SK-N-SH (cell line): ENCODE measurements at regions not wholly inside any gene's neighbourhood (a gene's known extent, or its start where the extent isn't known, plus 50 kb on each side); places are given as distances from the start of the nearest gene placed in this dataset.

ENCODE experiments used
- CTCF ChIA-PET: fragments of 300-600, 350-600 bp; formaldehyde crosslinking; extraction: SDS; loops from one replicate; lab custom pipeline; 2021; lab: Yijun Ruan, JAX
- POLR2A ChIA-PET: fragments of 350-600 bp; sonication (Branson Sonifier 250); formaldehyde crosslinking; extraction: SDS; loops from one replicate; lab custom pipeline; 2020; ENCODE audit warnings: antibody characterized with exemption, inconsistent platforms; lab: Yijun Ruan, JAX
- DNase-seq: peaks from one replicate; pipeline ENCODE4 v3.0.0; 2012
- H2AFZ ChIP-seq: fragments of 200-600 bp; sonication (generic); 2 replicates; pipeline ENCODE4 v1.8.1; 2016; ENCODE audit warnings: antibody characterized with exemption, mild to moderate bottlenecking, low read depth
- H3F3A ChIP-seq: fragments of 200-600 bp; sonication (generic); replicated peaks from 2 replicates; pipeline ENCODE3; 2016; ENCODE audit warnings: antibody characterized with exemption, mild to moderate bottlenecking; ENCODE audit not compliant: insufficient read depth
- H3K27ac ChIP-seq, 2 experiments: fragments of 200-500 bp in 1 of 2; fragments of 200-600 bp in 1 of 2; sonication (Bioruptor generic) in 1 of 2; sonication (generic), shearing (Covaris generic) in 1 of 2; 2 replicates each; pipeline versions ENCODE4 v1.5.1 to v1.6.1; 2014 to 2016; ENCODE audit warnings: low read depth in 2 of 2, inconsistent platforms in 1 of 2, low read length in 1 of 2, mild to moderate bottlenecking in 1 of 2, mixed read lengths in 1 of 2
- H3K27me3 ChIP-seq: fragments of 200-600 bp; sonication (generic), shearing (Covaris generic); 2 replicates; pipeline ENCODE4 v1.6.1; 2016; ENCODE audit warnings: mixed run types; ENCODE audit not compliant: insufficient read depth
- H3K36me3 ChIP-seq, 2 experiments: fragments of 200-500 bp in 1 of 2; fragments of 200-600 bp in 1 of 2; sonication (Bioruptor generic) in 1 of 2; sonication (generic) in 1 of 2; replicated peaks in 1 of 2; 2 replicates each; pipeline versions ENCODE3 to v1.5.1; 2014 to 2016; ENCODE audit warnings: low read length in 1 of 2, mild to moderate bottlenecking in 1 of 2; ENCODE audit not compliant: insufficient read depth in 2 of 2, control insufficient read depth in 1 of 2
- H3K4me1 ChIP-seq, 2 experiments: fragments of 200-500 bp in 1 of 2; fragments of 200-600 bp in 1 of 2; sonication (Bioruptor generic) in 1 of 2; sonication (generic), shearing (Covaris generic) in 1 of 2; 2 replicates each; pipeline versions ENCODE4 v1.5.1 to v1.6.1; 2014 to 2016; ENCODE audit warnings: low read depth in 1 of 2, low read length in 1 of 2, mixed run types in 1 of 2; ENCODE audit not compliant: insufficient read depth in 2 of 2, control insufficient read depth in 1 of 2
- H3K4me2 ChIP-seq: fragments of 200-600 bp; sonication (generic), shearing (Covaris generic); 2 replicates; pipeline ENCODE4 v1.6.1; 2017; ENCODE audit warnings: mixed run types
- H3K4me3 ChIP-seq, 2 experiments: fragments of 200-500 bp in 1 of 2; fragments of 200-600 bp in 1 of 2; sonication (Bioruptor generic) in 1 of 2; sonication (generic), shearing (Covaris generic) in 1 of 2; 2 replicates each; pipeline versions ENCODE4 v1.5.1 to v1.8.1; 2014 to 2016; ENCODE audit warnings: low read depth in 2 of 2, inconsistent platforms in 1 of 2, low read length in 1 of 2, mild to moderate bottlenecking in 1 of 2, mixed read lengths in 1 of 2, moderate library complexity in 1 of 2
- H3K79me2 ChIP-seq: fragments of 200-600 bp; sonication (generic); 2 replicates; pipeline ENCODE4 v1.8.1; 2017; ENCODE audit warnings: mild to moderate bottlenecking; ENCODE audit not compliant: insufficient read depth
- H3K9ac ChIP-seq: fragments of 200-600 bp; sonication (generic); 2 replicates; pipeline ENCODE4 v1.6.1; 2017; ENCODE audit warnings: mixed run types
- H3K9me2 ChIP-seq: fragments of 200-600 bp; sonication (generic); 2 replicates; pipeline ENCODE4 v1.6.1; 2017; ENCODE audit warnings: mixed run types
- H3K9me3 ChIP-seq: fragments of 200-600 bp; sonication (generic); 2 replicates; pipeline ENCODE4 v1.6.1; 2017; ENCODE audit warnings: mixed run types, mild to moderate bottlenecking, moderate library complexity
- H4K20me1 ChIP-seq: fragments of 200-600 bp; sonication (generic); 2 replicates; pipeline ENCODE4 v1.6.1; 2017; ENCODE audit warnings: mild to moderate bottlenecking, mixed run types; ENCODE audit not compliant: insufficient read depth
- EP300 ChIP-seq, 2 experiments: IDR thresholded peaks; 2 replicates each; pipeline versions ENCODE4 v1.4.0 to v1.6.1; 2012; ENCODE audit warnings: borderline replicate concordance in 1 of 2, low read depth in 1 of 2, low read length in 1 of 2
- EZH2phosphoT487 ChIP-seq: fragments of 200-600 bp; sonication (generic); IDR thresholded peaks from 2 replicates; pipeline ENCODE4 v1.6.1; 2017; ENCODE audit warnings: low read depth, mixed run types, mild to moderate bottlenecking, antibody characterized with exemption, moderate library complexity, borderline replicate concordance
- FOSL2 ChIP-seq: IDR thresholded peaks from 2 replicates; pipeline ENCODE4 v1.4.0; 2012; ENCODE audit warnings: low read depth, mild to moderate bottlenecking, moderate library complexity, borderline replicate concordance
- FOXJ3 ChIP-seq: sonication (generic); formaldehyde crosslinking; IDR thresholded peaks from 2 replicates; pipeline ENCODE4 v1.5.1; 2020; ENCODE audit warnings: mild to moderate bottlenecking, missing genetic modification reagents
- GABPA ChIP-seq: IDR thresholded peaks from 2 replicates; pipeline ENCODE4 v1.4.0; 2012; ENCODE audit warnings: low read depth, mild to moderate bottlenecking
- GATA2 ChIP-seq: sonication (generic); formaldehyde crosslinking; IDR thresholded peaks from 2 replicates; pipeline ENCODE4 v1.5.0; 2020; ENCODE audit warnings: mild to moderate bottlenecking, missing genetic modification reagents
- IRF3 ChIP-seq: fragments of 150-350 bp; IDR thresholded peaks from 2 replicates; pipeline ENCODE4 v1.6.1; 2016; ENCODE audit warnings: mild to moderate bottlenecking, low read depth, low read length
- MXI1 ChIP-seq: IDR thresholded peaks from 2 replicates; pipeline ENCODE4 v1.6.1; 2012; ENCODE audit warnings: mild to moderate bottlenecking, low read depth, low read length, improper control_type of control experiment
- POLR2AphosphoS5 ChIP-seq: IDR thresholded peaks from 2 replicates; pipeline ENCODE4 v1.6.1; 2012; ENCODE audit warnings: low read depth, low read length
- RAD21 ChIP-seq: IDR thresholded peaks from 2 replicates; pipeline ENCODE4 v1.6.1; 2012; ENCODE audit warnings: mild to moderate bottlenecking, low read length
- RCOR1 ChIP-seq: fragments of 150-350 bp; IDR thresholded peaks from 2 replicates; pipeline ENCODE4 v1.6.1; 2017; ENCODE audit warnings: antibody characterized with exemption, low read length
- REST ChIP-seq: IDR thresholded peaks from 2 replicates; pipeline ENCODE4 v1.6.1; 2012; ENCODE audit warnings: mild to moderate bottlenecking, low read depth, low read length, moderate library complexity
- RXRA ChIP-seq: IDR thresholded peaks from 2 replicates; pipeline ENCODE4 v1.4.0; 2012; ENCODE audit warnings: low read depth, mild to moderate bottlenecking, borderline replicate concordance
- SIN3A ChIP-seq: IDR thresholded peaks from 2 replicates; pipeline ENCODE4 v1.6.1; 2012; ENCODE audit warnings: low read depth, mild to moderate bottlenecking, low read length, moderate library complexity, borderline replicate concordance
- TCF12 ChIP-seq: IDR thresholded peaks from 2 replicates; pipeline ENCODE4 v1.4.0; 2012
- YY1 ChIP-seq: IDR thresholded peaks from 2 replicates; pipeline ENCODE4 v1.4.0; 2012; ENCODE audit warnings: low read depth, mild to moderate bottlenecking
- ZBTB33 ChIP-seq: IDR thresholded peaks from 2 replicates; pipeline ENCODE4 v1.4.0; 2012; ENCODE audit warnings: low read depth, borderline replicate concordance
- WGBS: methylation state at CpG from one replicate; pipeline ENCODE4 v1.1.6; 2017; ENCODE audit warnings: low lambda C conversion rate; 5-methylcytosine and 5-hydroxymethylcytosine counted together

- TF ChIP-seq RXRA (no peak), MXI1 (no peak), POLR2AphosphoS5 (no peak), RCOR1 (no peak), FOXJ3 (CRISPR knock-in tag) (no peak), EZH2phosphoT487 (no peak), YY1 (no peak), GATA2 (no peak), RAD21 (no peak), ZBTB33 (no peak), EP300 (IDR thresholded peaks at IDR 0.05; ENCODE audit: borderline replicate concordance in 1 of 2, low read depth in 1 of 2, low read length in 1 of 2) (no peak), TCF12 (no peak), GABPA (no peak), SIN3A (no peak), IRF3 (no peak), FOSL2 (no peak), REST (no peak)
- Histone ChIP-seq H3K79me2 (no peaks in the 10 kb centered on the region), H4K20me1 (no peaks in the 10 kb centered on the region), H3K27me3 (no peaks in the 10 kb centered on the region), H3K4me2 (no peak overlapping the region), H3K9me2 (no peaks in the 10 kb centered on the region), H3F3A (peaks cover 8% of the 10 kb centered on the region), H3K36me3 (no peaks in the 10 kb centered on the region), H2AFZ (no peak overlapping the region), H3K9me3 (no peaks in the 10 kb centered on the region), H3K9ac (no peak overlapping the region), H3K4me1 (peaks cover 0 to 3% of the 10 kb centered on the region in 2 experiments; a peak in 1 of 4 replicates), H3K27ac (no peak overlapping the region), H3K4me3 (no peak overlapping the region)
- ChIA-PET POLR2A (no interaction called here), CTCF (no interaction called here)
- DNase-seq = no peak
- 100% methylated on average over 1 of the region's 1 CpG for WGBS
Measured at GRCh38 chr3:55204417-55204816, 276.6 kb upstream of the LRTM1 start.
